ENCODE measurements at regions not wholly inside any gene's neighbourhood (a gene's known extent, or its start where the extent isn't known, plus 50 kb on each side); places are given as distances from the start of the nearest gene placed in this dataset.

DNA sequence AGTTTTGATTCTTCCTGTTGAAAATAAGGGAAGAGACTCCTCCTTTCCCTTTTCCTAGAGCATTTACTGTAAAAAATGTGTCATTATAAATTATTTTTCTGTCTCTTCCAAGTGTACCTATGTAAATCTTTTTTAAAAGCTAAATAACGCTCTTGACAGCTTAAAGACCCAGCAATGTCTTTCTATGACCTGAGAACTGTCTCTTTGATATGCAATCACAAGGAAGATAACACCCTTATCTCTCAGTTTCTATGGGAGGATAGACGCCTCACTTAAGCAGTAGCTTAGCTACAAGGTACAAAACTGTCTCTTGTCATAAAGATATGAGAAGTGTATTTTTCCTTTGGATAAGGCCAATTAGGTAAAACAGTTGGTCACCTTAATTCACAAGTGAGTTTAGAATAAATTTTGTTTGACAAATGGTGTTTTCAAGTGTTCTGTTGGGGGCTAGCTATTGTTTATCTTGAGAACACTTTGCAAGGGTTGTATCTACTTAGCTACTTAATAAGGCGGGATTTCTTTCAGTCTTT lies 980.6 kb upstream of the EYS start:
- DNase-seq: no peak

DNA sequence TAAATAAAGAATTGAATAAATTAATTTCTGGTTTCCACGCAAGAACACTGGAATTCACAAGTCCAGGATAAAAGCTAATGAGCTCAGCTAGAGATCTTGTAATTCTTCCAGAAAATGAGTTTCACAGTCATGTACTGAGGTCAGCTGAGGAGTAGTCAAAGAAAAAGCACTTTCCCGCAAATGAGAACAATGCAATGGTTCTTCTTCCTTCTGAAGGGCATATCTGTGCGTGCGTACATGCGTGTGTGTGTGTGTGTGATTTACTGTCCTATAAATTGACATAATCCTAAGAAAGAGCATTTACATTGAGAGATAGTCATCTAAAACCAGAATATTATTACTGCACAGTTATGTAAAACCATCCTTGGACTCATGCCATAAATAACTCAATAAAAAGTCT lies 968.9 kb upstream of the EYS start:
- no peak for DNase-seq

DNA sequence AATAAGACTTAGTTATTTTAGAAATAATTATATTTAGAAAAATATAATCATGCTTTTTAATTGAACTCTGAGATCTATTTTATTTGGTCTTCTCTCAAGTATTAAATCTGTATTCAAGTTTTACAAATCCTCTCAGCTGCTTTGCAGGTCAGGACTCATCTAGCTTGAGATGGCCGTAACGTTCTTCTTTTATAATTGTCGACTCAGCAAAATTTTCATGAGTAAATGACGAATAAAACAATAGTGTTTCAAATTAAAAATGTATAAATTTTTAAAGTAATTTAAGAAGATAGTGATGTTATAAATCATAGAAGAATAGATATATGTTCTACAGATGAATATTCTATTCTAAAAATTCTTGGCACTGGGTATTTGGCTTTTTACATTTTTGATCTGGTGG lies 957.1 kb upstream of the EYS start:
- DNase-seq: no peak

DNA sequence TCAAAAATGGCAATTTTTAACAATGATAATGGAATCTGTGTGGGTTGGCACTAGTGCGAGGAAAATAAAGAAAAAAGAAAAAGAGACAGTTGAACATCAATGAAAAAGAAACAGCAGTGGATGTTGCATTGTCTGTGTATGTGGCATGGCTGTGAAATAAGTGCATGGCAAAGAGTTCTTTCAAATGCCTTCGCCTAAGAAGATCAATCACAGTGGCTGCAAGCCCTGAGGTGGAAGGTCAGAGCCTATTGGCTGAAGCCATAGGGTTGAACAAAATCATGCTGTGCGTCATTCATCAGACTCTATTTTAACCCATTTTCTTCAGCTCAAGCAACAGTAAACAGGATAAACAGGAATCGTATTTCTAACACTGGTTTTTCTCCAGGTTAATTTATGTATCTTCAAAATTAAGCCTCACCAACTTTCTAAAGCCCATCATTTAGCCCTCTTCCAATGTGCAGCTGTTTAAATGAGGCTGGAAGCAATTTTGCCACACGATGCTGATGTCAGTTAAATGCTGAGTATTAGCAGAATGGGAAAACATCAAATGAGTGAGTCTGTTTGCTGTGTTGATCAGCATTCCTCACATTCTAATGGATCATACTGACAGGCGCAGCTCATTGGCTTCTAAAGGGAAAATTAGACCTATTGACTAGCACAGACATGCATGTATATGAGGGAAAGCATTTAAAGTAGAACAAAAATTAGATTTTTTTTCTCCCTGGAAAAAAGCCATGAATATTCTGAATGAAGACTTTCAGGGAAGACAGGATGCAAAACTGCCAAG lies 955.9 kb upstream of the EYS start:
- no peak for DNase-seq

DNA sequence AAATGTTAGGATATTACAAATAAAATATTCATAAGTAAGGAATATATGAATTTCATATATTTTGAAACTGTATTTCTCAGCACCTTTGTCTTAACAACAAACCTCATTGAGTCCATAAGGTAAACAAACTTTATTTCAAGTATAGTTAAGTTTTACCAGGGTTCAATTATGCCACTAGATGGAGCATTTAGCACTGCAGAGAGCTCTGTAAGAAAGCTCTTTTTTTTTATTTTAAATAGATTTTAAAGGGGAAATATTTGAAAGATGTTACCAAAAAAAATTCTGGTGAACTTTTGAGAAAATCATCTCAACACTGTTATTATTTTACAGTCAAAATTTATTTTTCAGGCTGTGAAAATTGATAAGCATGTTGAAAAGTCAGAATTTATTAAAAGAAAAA lies 955.2 kb upstream of the EYS start:
- no peak for DNase-seq

DNA sequence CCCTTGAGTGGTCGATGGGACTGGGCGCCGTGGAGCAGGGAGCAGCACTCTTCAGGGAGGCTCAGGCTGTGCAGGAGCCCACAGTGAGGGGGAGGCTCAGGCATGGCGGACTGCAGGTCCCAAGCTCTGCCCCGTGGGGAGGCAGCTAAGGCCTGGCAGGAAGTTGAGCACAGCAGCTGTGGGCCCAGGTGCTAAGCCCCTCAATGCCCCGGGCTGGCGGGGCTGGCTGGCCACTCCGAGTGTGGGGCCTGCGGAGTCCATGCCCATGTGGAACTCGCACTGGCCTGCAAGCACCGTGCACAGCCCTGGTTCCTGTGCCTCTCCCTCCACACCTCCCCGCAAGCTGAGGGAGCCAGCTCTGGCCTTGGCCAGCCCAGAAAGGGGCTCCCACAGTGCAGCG lies 948.4 kb upstream of the EYS start:
- DNase-seq: no peak

DNA sequence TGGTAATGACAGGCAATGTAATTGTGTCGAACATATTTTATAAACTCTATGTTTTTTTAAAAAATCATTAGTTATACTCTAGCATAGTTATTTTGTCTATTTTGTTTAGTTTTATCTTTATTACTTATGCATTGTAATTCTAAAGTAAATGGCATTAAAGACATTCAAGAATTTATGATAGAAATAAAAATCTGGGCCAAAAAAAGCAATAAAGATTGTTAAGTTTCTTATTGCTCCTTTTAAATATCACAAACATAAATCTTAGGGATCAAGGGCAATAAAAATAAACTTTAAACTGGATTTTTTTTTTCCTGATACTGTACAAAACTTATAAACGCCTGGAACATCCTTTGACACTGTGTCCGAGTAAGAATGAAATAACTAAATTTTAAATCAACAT lies 931.5 kb upstream of the EYS start:
- DNase-seq: no peak

DNA sequence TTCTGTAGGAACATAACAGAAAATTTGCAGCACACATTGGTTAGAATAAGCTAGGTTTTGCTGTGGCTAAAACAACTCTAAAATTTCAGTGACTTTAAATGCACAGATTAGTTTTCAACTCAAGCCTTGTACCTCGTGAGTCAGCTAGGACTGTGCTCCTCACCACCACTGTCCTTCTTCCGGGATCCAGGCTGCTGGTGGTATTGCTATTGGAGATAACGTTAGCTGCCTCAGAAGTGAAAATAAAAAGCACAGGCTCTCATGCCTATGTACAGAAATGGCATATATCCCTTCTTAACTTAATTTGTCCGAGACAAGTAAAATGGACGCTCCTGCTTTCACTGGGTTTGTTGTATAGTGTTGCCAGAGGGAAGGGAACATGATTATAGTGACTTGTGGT lies 931.1 kb upstream of the EYS start:
- no peak for DNase-seq

DNA sequence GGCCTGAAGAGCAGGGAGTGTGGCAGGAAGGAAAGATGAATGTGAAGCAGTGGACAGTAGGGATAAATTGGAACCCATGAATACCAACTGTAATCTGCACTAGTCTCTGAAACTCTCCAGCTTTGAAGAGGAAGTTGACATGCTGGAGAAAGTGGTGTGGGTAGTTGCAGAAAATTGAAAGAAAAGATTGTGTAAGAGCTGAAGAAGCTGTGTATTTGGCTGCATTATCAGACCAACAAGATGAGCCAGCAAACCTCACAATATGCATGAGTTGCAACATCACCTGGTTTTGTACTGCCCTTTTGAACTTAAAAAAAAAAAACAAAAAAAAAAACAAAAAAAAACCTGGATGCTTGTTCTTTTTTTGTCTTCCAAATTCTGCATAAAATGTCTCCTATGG lies 921.9 kb upstream of the EYS start:
- no peak for DNase-seq

DNA sequence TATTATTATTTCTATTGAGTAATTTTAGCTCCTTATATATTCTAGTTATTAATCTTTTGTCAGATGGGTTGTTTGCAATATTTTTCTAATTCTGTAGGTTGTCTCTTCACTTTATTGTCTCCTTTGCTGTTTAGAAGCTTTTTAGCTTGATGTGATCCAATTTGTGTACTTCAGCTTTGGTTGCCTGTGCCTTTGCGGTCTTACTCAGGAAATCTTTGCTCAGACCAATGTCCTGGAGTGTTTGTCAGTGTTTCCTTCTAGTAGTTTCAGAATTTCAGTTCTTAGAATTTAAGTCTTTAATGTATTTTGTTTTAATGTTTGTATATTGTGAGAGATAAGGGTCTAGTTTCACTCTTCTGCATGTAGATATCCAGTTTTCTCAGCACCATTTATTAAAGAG lies 916.0 kb upstream of the EYS start:
- no peak for DNase-seq

DNA sequence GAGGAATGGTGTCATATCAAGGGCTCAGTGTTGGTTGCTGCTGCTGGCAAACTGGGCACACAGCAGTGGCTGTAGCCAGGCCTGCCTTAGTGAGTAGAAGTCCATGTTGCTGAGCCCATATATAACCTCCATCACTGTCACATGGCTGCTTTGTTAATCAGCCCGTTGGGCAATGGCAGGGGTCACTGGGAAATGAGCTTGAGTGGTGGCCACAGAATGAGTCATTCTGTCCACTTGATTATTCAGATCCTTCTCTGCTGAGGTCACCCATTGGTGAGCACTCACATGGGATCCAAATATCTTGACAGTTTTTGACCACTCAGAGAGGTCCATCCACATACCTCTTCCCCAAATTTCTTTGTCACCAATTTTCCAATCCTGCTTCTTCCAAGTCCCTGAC lies 898.9 kb upstream of the EYS start:
- no peak for DNase-seq

DNA sequence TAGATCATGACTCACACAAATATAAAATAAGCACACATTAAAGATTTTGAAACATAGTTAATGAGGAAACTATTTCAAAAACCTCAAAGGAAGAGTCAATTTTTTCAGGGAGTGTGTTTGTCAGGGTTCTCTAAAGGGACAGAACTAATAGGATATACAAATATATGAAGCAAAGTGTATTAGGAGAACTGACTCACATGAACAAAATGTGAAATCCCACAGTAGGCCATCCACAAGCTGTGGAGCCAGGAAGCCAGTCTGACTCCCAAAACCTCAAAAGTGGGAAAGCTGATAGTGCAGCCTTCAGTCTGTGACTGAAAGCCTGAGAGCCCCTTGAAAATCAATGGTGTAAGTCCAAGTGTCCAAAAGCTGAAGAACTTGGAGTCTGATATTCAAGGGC lies 898.0 kb upstream of the EYS start:
- DNase-seq: no peak

DNA sequence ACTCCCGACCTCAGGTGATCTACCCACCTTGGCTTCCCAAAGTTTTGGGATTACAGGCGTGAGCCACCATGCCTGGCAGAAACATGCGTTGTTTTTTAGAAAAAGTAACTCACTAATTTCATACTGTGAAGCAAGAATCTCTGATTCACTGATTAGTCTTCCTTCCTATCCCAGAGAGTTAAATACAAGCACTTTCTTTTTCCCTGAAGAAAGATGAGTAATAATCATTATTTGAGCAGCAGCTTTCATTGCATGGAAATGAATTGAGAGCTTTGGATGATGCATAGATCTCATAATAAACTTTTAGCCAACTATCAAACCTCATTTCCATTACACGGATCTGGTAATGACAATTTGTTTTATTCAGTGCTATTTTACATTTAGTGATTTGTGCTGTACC lies 892.5 kb upstream of the EYS start:
- no peak for DNase-seq

DNA sequence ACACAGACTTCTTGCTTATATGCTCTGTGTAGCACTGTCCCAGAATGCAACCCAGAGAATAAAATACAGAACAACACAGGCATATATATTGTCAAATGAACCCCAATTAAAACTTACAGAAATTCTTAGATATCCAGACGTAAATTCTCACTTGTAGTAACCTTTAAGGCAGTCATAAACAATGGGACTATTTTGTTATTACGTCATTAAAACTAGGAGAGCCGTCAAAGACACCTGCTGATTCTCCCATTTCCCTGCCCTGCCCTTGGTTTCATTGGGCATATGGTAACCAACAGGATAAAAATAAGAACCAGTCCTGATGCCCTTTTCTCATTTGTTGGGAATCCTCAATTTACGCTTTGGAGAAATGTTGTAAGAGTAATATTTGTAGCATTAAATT lies 871.3 kb upstream of the EYS start:
- DNase-seq: no peak

DNA sequence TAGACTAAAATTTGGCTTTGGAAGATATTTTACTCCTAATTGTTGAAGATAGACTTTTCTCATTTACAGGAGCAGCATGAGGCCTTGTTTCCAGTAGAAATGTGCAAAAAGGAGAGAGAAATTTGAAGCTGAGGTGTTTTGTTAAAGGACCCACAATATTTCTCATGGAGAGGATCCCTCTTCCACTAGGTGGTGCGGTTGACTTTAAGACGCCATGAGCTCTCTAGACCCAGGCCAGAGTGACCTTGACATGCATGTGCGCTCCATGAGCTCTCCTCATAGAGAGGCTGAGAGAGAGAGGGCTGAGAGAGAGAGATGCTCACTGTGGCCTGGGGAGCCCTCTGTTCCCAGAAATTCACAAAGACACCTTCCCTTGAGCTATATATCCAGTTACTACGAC lies 861.2 kb upstream of the EYS start:
- no peak for DNase-seq

DNA sequence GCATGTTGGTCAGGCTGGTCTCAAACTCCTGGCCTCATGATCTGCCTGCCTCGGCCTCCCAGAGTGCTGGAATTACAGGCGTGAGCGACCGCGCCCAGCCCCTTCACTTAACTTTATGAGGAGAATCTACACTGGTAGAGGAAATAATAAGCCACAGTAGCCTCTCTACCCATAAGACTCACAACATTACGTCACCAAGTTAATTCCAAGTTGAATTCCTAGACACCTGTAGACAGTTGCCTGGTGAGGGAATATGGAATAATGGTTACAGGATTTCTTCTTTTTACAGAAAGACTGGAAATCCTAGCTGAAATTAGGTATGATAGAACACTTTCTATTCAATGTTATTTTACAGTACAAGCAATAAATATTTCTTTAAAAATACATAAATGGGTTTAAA lies 854.5 kb upstream of the EYS start:
- DNase-seq: no peak

DNA sequence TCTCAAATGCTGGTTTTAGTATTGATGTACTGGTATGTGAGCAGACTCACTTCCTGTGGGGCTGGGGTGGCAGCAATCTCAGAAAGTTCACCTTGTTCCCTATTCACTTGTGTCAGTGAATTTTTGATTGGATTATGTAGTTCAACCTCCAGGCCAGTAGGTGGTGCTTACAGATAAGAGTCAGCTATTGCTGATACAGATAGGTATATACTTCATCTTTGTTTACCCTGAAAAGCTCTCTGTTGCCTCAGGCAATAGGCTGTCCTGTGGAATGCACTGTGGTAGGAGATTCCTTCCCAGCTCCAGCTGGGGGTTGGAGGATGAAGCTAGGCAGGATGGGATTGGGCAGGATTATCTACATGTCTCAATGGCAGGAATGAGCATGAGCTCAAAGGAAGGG lies 851.2 kb upstream of the EYS start:
- no peak for DNase-seq

DNA sequence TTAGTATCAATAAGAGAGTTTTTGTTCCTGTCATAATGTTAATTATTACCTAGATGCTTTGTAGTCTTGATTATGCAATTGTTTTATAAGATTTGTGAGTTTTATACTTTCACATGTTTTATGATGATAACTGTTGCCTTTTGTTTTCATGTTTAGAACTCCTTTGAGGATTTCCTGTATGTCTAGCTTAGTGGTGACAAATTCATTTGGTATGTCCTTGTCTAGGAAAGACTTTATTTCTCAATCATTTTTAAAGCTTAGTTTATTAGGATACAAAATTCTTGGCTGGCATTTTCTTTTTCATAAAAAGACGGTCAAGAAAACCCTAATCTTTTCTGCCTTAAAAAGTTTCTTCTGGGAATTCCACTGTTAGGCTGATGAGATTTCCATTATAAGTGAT lies 849.9 kb upstream of the EYS start:
- DNase-seq: no peak

DNA sequence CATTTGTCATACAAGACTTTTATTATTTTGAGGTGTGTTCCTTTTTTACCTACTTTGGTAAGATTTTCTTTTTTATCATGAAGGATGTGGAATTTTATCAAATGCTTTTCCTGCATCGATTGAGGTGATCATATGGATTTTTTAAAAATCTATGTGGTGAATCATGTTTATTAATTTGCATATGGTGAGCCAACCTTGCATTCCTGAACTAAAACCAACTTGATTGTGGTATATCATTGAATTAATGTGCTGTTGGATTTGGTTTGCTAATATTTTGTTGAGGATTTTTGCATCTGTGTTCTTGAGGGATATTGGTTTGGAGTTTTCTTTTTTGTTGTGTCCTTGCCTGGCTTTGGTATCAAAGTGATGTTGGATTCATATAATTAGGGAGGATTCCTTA lies 848.1 kb upstream of the EYS start:
- no peak for DNase-seq

DNA sequence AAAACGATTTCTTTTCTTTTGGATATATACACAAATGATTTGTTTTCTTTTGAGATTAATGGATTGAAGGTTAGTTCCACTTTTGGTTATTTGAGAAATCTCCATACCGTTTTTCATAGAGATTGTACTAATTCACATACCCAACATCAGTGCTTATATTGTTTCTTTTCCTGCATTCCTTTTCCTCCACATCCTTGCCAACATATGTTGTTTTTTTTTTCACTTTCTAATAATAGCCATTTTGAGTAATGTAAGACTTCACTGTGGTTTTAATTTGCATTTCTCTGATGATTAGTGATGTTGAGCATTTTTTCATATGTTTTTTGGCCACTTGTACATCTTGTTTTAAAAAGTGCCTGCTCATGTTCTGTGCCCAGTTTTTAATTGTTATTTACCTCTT lies 846.4 kb upstream of the EYS start:
- no peak for DNase-seq

DNA sequence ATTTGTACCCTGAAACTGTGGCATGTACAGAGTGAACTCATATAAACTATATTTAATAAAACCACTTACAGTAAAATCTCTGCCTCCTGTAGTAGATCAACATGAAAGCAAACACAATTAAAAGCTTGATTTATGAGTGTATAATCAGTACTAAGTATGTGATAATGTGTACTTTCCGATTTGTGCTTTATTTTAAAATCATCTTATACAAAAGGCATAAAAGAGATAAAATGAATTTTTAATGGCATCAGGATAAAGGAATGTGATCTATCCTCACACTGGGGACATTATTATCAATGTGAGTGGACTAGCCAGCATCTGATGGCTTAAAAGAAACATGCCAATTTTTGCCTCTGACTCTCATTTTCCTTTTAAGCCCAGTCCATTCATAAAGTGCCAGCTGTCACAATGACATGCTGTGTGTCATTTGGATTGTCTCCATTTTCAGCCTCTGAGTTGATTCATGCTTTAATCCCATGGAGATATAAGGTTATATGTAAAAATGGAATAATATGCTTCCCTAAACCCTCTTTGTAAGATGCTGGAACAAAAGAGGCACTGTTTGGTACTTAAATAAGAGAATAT lies 831.6 kb upstream of the EYS start:
- DNase-seq: no peak

DNA sequence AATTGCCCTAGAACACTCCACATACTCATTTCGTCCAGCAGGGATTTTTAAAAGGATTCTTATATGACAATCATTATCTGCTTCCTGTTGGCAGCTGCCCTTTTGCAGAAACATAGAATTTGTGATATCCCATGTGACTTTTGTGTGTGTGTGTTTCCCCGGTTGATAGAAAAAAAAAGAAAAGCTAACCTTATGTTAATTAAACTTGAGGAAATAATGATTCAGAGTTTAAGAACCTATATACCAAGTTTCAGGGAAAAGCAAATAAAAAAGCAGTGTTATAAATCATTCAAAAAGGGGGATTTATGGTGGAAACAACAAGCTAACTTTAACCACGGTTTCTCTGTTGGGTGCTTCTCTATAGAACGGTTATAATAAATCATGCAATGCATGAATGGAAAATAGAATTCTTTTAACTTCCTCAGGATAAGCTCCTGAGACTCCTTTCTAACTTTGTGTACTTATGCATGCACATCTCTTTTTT lies 826.9 kb upstream of the EYS start:
- DNase-seq: no peak

DNA sequence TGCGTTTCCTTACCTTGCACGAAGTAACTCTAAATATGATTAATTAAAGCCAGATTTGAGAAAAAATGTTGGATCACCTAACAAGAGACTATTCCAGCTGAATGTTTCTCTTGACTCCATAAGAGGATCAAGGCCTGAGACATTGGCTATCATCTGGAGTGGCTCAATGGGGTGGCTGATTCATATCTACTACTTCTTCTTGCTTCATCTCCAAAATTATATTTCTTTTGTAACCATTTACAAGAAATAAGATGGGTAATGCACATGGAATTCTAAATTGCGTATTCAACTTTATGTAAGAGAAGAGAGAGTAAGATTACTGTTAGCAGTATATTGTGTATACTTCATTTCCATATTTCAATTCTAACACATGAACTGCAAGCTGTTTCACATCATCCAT lies 819.0 kb upstream of the EYS start:
- no peak for DNase-seq

DNA sequence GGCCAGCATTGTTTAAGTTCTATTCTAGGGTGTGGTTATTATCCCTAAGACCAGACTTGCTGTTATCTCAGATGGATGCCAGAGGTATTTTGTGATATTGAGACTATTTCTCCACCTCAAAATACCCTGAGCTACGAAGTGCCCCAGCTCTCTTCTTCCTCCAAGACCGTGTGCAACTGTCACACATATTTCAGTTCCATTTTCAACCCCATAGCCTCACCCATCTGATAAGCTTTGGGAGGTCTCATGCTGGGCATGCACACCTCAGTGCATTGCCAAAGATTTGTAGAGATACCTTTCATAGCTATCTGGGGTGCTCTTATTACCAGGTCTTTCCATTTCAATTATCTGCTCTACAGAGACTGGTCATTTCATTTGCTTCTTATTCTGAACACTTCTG lies 815.8 kb upstream of the EYS start:
- DNase-seq: no peak

DNA sequence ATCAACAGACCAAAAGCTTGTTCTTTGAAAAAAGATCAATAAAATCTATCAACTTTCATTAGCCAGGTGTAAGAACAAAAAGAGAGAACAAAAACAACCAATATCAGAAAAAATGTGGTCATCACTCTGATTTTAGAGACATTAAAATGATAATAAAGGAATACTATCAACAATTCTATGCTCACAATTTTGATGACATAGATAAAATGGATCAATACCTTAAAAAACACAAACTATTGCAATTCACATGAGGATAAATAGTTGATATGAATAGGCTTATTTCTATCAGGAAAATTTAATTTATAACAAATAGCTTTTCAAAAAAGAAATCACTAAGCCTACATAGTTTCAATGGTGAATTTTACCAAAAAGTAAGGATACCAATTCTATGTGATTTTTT lies 809.4 kb upstream of the EYS start:
- no peak for DNase-seq
